Right atrium auricular region (tissue), 2 donors: ENCODE measurements at regions not wholly inside any gene's neighbourhood (a gene's known extent, or its start where the extent isn't known, plus 50 kb on each side); places are given as distances from the start of the nearest gene placed in this dataset.

Experiments used
- DNase-seq: peaks from one replicate; pipeline ENCODE4 v3.0.0-alpha.2; 2019; ENCODE audit warnings: low spot score
- H3K27ac ChIP-seq, 2 donors: fragments of 200-600 bp; sonication (generic); 1 replicate in 1 of 2; 2 replicates in 1 of 2; pipeline ENCODE4 v1.5.1; 2016 to 2019
- H3K27me3 ChIP-seq, 2 donors: fragments of 200-600 bp; sonication (generic); one replicate each; pipeline versions ENCODE4 v1.5.1 to v1.6.0; 2017 to 2019
- H3K36me3 ChIP-seq: fragments of 200-600 bp; sonication (generic); one replicate; pipeline ENCODE4 v1.5.1; 2016
- H3K4me1 ChIP-seq, 2 donors: fragments of 200-600 bp; sonication (generic); one replicate each; pipeline versions ENCODE4 v1.5.1 to v1.6.0; 2017 to 2019
- H3K4me3 ChIP-seq, 2 donors: fragments of 200-600 bp; sonication (generic); 1 replicate in 1 of 2; 2 replicates in 1 of 2; pipeline ENCODE4 v1.5.1; 2017 to 2019; ENCODE audit warnings: mild to moderate bottlenecking in 1 of 2, moderate library complexity in 1 of 2
- H3K9me3 ChIP-seq, 2 donors: fragments of 200-600 bp; sonication (generic); one replicate each; pipeline ENCODE4 v1.5.1; 2019
- CTCF ChIP-seq, 2 donors: fragments of 200-600 bp; sonication (generic); IDR thresholded peaks; one replicate each; pipeline ENCODE4 v1.5.1; 2019; ENCODE audit warnings: antibody characterized with exemption in 2 of 2

GRCh38 chr10:69742356-69742695 is 59.4 kb upstream of the COL13A1 start:
- H3K4me1 ChIP-seq = peaks cover 0 to 18% of the 10 kb centered on the region in 2 donors
- DNase-seq = no peak
- H3K27ac ChIP-seq = no peak overlapping the region
- no peaks in the 10 kb centered on the region for H3K36me3 ChIP-seq
- H3K9me3 ChIP-seq = no peaks in the 10 kb centered on the region
- no peak for TF ChIP-seq CTCF (IDR thresholded peaks at IDR 0.05)
- no peak overlapping the region for H3K4me3 ChIP-seq
- no peaks in the 10 kb centered on the region for H3K27me3 ChIP-seq

- Histone ChIP-seq H3K9me3 (no peaks in the 10 kb centered on the region), H3K4me1 (peaks cover 0 to 13% of the 10 kb centered on the region in 2 donors), H3K4me3 (no peak overlapping the region), H3K27ac (no peak overlapping the region), H3K27me3 (no peaks in the 10 kb centered on the region), H3K36me3 (no peaks in the 10 kb centered on the region)
- DNase-seq = no peak
- TF ChIP-seq CTCF (IDR thresholded peaks at IDR 0.05) = peak in 1 of 2 donors; percentile 51
Measured at GRCh38 chr10:69742928-69743602, 58.6 kb upstream of the COL13A1 start.

GRCh38 chr10:69744971-69745370 is 56.7 kb upstream of the COL13A1 start:
- Histone ChIP-seq H3K9me3 (no peaks in the 10 kb centered on the region), H3K27me3 (no peaks in the 10 kb centered on the region), H3K36me3 (no peaks in the 10 kb centered on the region), H3K4me3 (no peak overlapping the region), H3K4me1 (no peaks in the 10 kb centered on the region), H3K27ac (no peak overlapping the region)
- no peak for DNase-seq
- TF ChIP-seq CTCF (IDR thresholded peaks at IDR 0.05) = no peak

GRCh38 chr10:69745698-69746097 is 56.0 kb upstream of the COL13A1 start:
- no peak for TF ChIP-seq CTCF (IDR thresholded peaks at IDR 0.05)
- Histone ChIP-seq H3K36me3 (no peaks in the 10 kb centered on the region), H3K27ac (no peak overlapping the region), H3K9me3 (no peaks in the 10 kb centered on the region), H3K4me1 (no peaks in the 10 kb centered on the region), H3K4me3 (no peak overlapping the region), H3K27me3 (no peaks in the 10 kb centered on the region)
- no peak for DNase-seq

GRCh38 chr10:69747179-69747578 is 54.5 kb upstream of the COL13A1 start:
- H3K27me3 ChIP-seq = no peaks in the 10 kb centered on the region
- H3K36me3 ChIP-seq = no peaks in the 10 kb centered on the region
- no peaks in the 10 kb centered on the region for H3K4me1 ChIP-seq
- no peak for DNase-seq
- no peak overlapping the region for H3K27ac ChIP-seq
- H3K4me3 ChIP-seq = no peak overlapping the region
- H3K9me3 ChIP-seq = no peaks in the 10 kb centered on the region
- TF ChIP-seq CTCF (IDR thresholded peaks at IDR 0.05) = no peak

GRCh38 chr10:69748621-69749020 is 53.1 kb upstream of the COL13A1 start:
- H3K27me3 ChIP-seq = no peaks in the 10 kb centered on the region
- no peak overlapping the region for H3K4me3 ChIP-seq
- H3K9me3 ChIP-seq = no peaks in the 10 kb centered on the region
- no peak for DNase-seq
- H3K36me3 ChIP-seq = no peaks in the 10 kb centered on the region
- no peaks in the 10 kb centered on the region for H3K4me1 ChIP-seq
- TF ChIP-seq CTCF (IDR thresholded peaks at IDR 0.05) = no peak
- no peak overlapping the region for H3K27ac ChIP-seq
